ENCODE measurements at regions not wholly inside any gene's neighbourhood (a gene's known extent, or its start where the extent isn't known, plus 50 kb on each side); places are given as distances from the start of the nearest gene placed in this dataset.
"Not testable (repeated sequence)": the region's sequence is repeated elsewhere in the genome, so short reads cannot be mapped to it uniquely, and the experiment has no call there.

- Histone ChIP-seq H3K27me3 (ENCODE audit: control insufficient read depth in 1 of 2, insufficient read depth in 2 of 2, low read length in 2 of 2) (no peaks in the 10 kb centered on the region), H3K4me1 (ENCODE audit: insufficient read depth, low read length) (no peaks in the 10 kb centered on the region), H3K4me3 (ENCODE audit: low read depth in 1 of 2, low read length in 2 of 2) (no peak overlapping the region), H3K9ac (ENCODE audit: low read length) (no peak overlapping the region), H3K9me3 (ENCODE audit: low read length) (no peaks in the 10 kb centered on the region), H3K27ac (ENCODE audit: low read depth, low read length) (no peak overlapping the region), H3K36me3 (ENCODE audit: insufficient read depth, low read length) (no peaks in the 10 kb centered on the region)
These were observed 232.4 kb downstream of the AEBP2 start for GRCh38 chr12:19671695-19672094.

- H3K27me3 ChIP-seq (ENCODE audit: control insufficient read depth in 1 of 2, insufficient read depth in 2 of 2, low read length in 2 of 2): no peaks in the 10 kb centered on the region
- peaks cover 5% of the 10 kb centered on the region for H3K9me3 ChIP-seq (ENCODE audit: low read length)
- H3K4me1 ChIP-seq (ENCODE audit: insufficient read depth, low read length): no peaks in the 10 kb centered on the region
- no peak overlapping the region for H3K4me3 ChIP-seq (ENCODE audit: low read depth in 1 of 2, low read length in 2 of 2)
- no peaks in the 10 kb centered on the region for H3K36me3 ChIP-seq (ENCODE audit: insufficient read depth, low read length)
- no peak overlapping the region for H3K9ac ChIP-seq (ENCODE audit: low read length)
- H3K27ac ChIP-seq (ENCODE audit: low read depth, low read length): no peak overlapping the region
These were observed 235.1 kb downstream of the AEBP2 start for GRCh38 chr12:19674437-19674836.

- Histone ChIP-seq H3K4me1 (ENCODE audit: insufficient read depth, low read length) (no peaks in the 10 kb centered on the region), H3K4me3 (ENCODE audit: low read depth in 1 of 2, low read length in 2 of 2) (no peak overlapping the region), H3K36me3 (ENCODE audit: insufficient read depth, low read length) (no peaks in the 10 kb centered on the region), H3K9me3 (ENCODE audit: low read length) (peaks cover 5% of the 10 kb centered on the region), H3K27me3 (ENCODE audit: control insufficient read depth in 1 of 2, insufficient read depth in 2 of 2, low read length in 2 of 2) (no peaks in the 10 kb centered on the region), H3K9ac (ENCODE audit: low read length) (no peak overlapping the region), H3K27ac (ENCODE audit: low read depth, low read length) (no peak overlapping the region)
These were observed 236.1 kb downstream of the AEBP2 start for GRCh38 chr12:19675361-19675760.

- not testable (repeated sequence) for H3K36me3 ChIP-seq (ENCODE audit: insufficient read depth, low read length); H3K4me3 ChIP-seq (ENCODE audit: low read depth in 1 of 2, low read length in 2 of 2); H3K4me1 ChIP-seq (ENCODE audit: insufficient read depth, low read length); H3K27ac ChIP-seq (ENCODE audit: low read depth, low read length); H3K9ac ChIP-seq (ENCODE audit: low read length); H3K27me3 ChIP-seq (ENCODE audit: control insufficient read depth in 1 of 2, insufficient read depth in 2 of 2, low read length in 2 of 2); H3K9me3 ChIP-seq (ENCODE audit: low read length)
These were observed 239.2 kb downstream of the AEBP2 start for GRCh38 chr12:19678501-19678900.

- Histone ChIP-seq H3K27me3 (ENCODE audit: control insufficient read depth in 1 of 2, insufficient read depth in 2 of 2, low read length in 2 of 2) (no peaks in the 10 kb centered on the region), H3K4me3 (ENCODE audit: low read depth in 1 of 2, low read length in 2 of 2) (no peak overlapping the region), H3K9me3 (ENCODE audit: low read length) (peaks cover 5% of the 10 kb centered on the region), H3K9ac (ENCODE audit: low read length) (no peak overlapping the region), H3K27ac (ENCODE audit: low read depth, low read length) (no peak overlapping the region), H3K4me1 (ENCODE audit: insufficient read depth, low read length) (no peaks in the 10 kb centered on the region), H3K36me3 (ENCODE audit: insufficient read depth, low read length) (no peaks in the 10 kb centered on the region)
These were observed 241.7 kb downstream of the AEBP2 start for GRCh38 chr12:19681007-19681406.

- Histone ChIP-seq H3K4me3 (ENCODE audit: low read depth in 1 of 2, low read length in 2 of 2) (no peak overlapping the region), H3K9ac (ENCODE audit: low read length) (no peak overlapping the region), H3K27ac (ENCODE audit: low read depth, low read length) (no peak overlapping the region), H3K27me3 (ENCODE audit: control insufficient read depth in 1 of 2, insufficient read depth in 2 of 2, low read length in 2 of 2) (no peaks in the 10 kb centered on the region), H3K36me3 (ENCODE audit: insufficient read depth, low read length) (no peaks in the 10 kb centered on the region), H3K4me1 (ENCODE audit: insufficient read depth, low read length) (no peaks in the 10 kb centered on the region), H3K9me3 (ENCODE audit: low read length) (peaks cover 5% of the 10 kb centered on the region)
These were observed 244.1 kb downstream of the AEBP2 start for GRCh38 chr12:19683178-19683927.

GRCh38 chr12:19687371-19687770 lies 248.1 kb downstream of the AEBP2 start:
- no peak overlapping the region for H3K27ac ChIP-seq (ENCODE audit: low read depth, low read length)
- H3K4me1 ChIP-seq (ENCODE audit: insufficient read depth, low read length): no peaks in the 10 kb centered on the region
- no peaks in the 10 kb centered on the region for H3K27me3 ChIP-seq (ENCODE audit: control insufficient read depth in 1 of 2, insufficient read depth in 2 of 2, low read length in 2 of 2)
- H3K4me3 ChIP-seq (ENCODE audit: low read depth in 1 of 2, low read length in 2 of 2): no peak overlapping the region
- no peaks in the 10 kb centered on the region for H3K36me3 ChIP-seq (ENCODE audit: insufficient read depth, low read length)
- no peak overlapping the region for H3K9ac ChIP-seq (ENCODE audit: low read length)
- no peaks in the 10 kb centered on the region for H3K9me3 ChIP-seq (ENCODE audit: low read length)

GRCh38 chr12:19688532-19688931 lies 249.2 kb downstream of the AEBP2 start:
- Histone ChIP-seq H3K4me1 (ENCODE audit: insufficient read depth, low read length) (no peaks in the 10 kb centered on the region), H3K27me3 (ENCODE audit: control insufficient read depth in 1 of 2, insufficient read depth in 2 of 2, low read length in 2 of 2) (no peaks in the 10 kb centered on the region), H3K27ac (ENCODE audit: low read depth, low read length) (no peak overlapping the region), H3K9me3 (ENCODE audit: low read length) (no peaks in the 10 kb centered on the region), H3K9ac (ENCODE audit: low read length) (no peak overlapping the region), H3K4me3 (ENCODE audit: low read depth in 1 of 2, low read length in 2 of 2) (no peak overlapping the region), H3K36me3 (ENCODE audit: insufficient read depth, low read length) (no peaks in the 10 kb centered on the region)

- no peaks in the 10 kb centered on the region for H3K36me3 ChIP-seq (ENCODE audit: insufficient read depth, low read length)
- H3K27me3 ChIP-seq (ENCODE audit: control insufficient read depth in 1 of 2, insufficient read depth in 2 of 2, low read length in 2 of 2): no peaks in the 10 kb centered on the region
- no peak overlapping the region for H3K9ac ChIP-seq (ENCODE audit: low read length)
- no peaks in the 10 kb centered on the region for H3K9me3 ChIP-seq (ENCODE audit: low read length)
- no peak overlapping the region for H3K27ac ChIP-seq (ENCODE audit: low read depth, low read length)
- H3K4me1 ChIP-seq (ENCODE audit: insufficient read depth, low read length): no peaks in the 10 kb centered on the region
- H3K4me3 ChIP-seq (ENCODE audit: low read depth in 1 of 2, low read length in 2 of 2): no peak overlapping the region
These were observed 249.9 kb downstream of the AEBP2 start for GRCh38 chr12:19689226-19689625.

- Histone ChIP-seq H3K27me3 (ENCODE audit: control insufficient read depth in 1 of 2, insufficient read depth in 2 of 2, low read length in 2 of 2) (no peaks in the 10 kb centered on the region), H3K27ac (ENCODE audit: low read depth, low read length) (no peak overlapping the region), H3K36me3 (ENCODE audit: insufficient read depth, low read length) (no peaks in the 10 kb centered on the region), H3K9me3 (ENCODE audit: low read length) (no peaks in the 10 kb centered on the region), H3K9ac (ENCODE audit: low read length) (no peak overlapping the region), H3K4me1 (ENCODE audit: insufficient read depth, low read length) (no peaks in the 10 kb centered on the region), H3K4me3 (ENCODE audit: low read depth in 1 of 2, low read length in 2 of 2) (no peak overlapping the region)
These were observed 250.6 kb downstream of the AEBP2 start for GRCh38 chr12:19689801-19690472.

GRCh38 chr12:19692091-19692490 lies 252.8 kb downstream of the AEBP2 start:
- H3K9ac ChIP-seq (ENCODE audit: low read length): no peak overlapping the region
- no peak overlapping the region for H3K27ac ChIP-seq (ENCODE audit: low read depth, low read length)
- H3K4me3 ChIP-seq (ENCODE audit: low read depth in 1 of 2, low read length in 2 of 2): no peak overlapping the region
- H3K36me3 ChIP-seq (ENCODE audit: insufficient read depth, low read length): no peaks in the 10 kb centered on the region
- no peaks in the 10 kb centered on the region for H3K9me3 ChIP-seq (ENCODE audit: low read length)
- no peaks in the 10 kb centered on the region for H3K27me3 ChIP-seq (ENCODE audit: control insufficient read depth in 1 of 2, insufficient read depth in 2 of 2, low read length in 2 of 2)
- H3K4me1 ChIP-seq (ENCODE audit: insufficient read depth, low read length): no peaks in the 10 kb centered on the region

- H3K27ac ChIP-seq (ENCODE audit: low read depth, low read length): no peak overlapping the region
- H3K4me3 ChIP-seq (ENCODE audit: low read depth in 1 of 2, low read length in 2 of 2): no peak overlapping the region
- no peaks in the 10 kb centered on the region for H3K4me1 ChIP-seq (ENCODE audit: insufficient read depth, low read length)
- no peak overlapping the region for H3K9ac ChIP-seq (ENCODE audit: low read length)
- no peaks in the 10 kb centered on the region for H3K36me3 ChIP-seq (ENCODE audit: insufficient read depth, low read length)
- H3K9me3 ChIP-seq (ENCODE audit: low read length): no peaks in the 10 kb centered on the region
- H3K27me3 ChIP-seq (ENCODE audit: control insufficient read depth in 1 of 2, insufficient read depth in 2 of 2, low read length in 2 of 2): no peaks in the 10 kb centered on the region
These were observed 253.3 kb downstream of the AEBP2 start for GRCh38 chr12:19692566-19692965.

All from muscle layer of colon (tissue), 2 donors.